ENCODE measurements at regions not wholly inside any gene's neighbourhood (a gene's known extent, or its start where the extent isn't known, plus 50 kb on each side); places are given as distances from the start of the nearest gene placed in this dataset.

DNA sequence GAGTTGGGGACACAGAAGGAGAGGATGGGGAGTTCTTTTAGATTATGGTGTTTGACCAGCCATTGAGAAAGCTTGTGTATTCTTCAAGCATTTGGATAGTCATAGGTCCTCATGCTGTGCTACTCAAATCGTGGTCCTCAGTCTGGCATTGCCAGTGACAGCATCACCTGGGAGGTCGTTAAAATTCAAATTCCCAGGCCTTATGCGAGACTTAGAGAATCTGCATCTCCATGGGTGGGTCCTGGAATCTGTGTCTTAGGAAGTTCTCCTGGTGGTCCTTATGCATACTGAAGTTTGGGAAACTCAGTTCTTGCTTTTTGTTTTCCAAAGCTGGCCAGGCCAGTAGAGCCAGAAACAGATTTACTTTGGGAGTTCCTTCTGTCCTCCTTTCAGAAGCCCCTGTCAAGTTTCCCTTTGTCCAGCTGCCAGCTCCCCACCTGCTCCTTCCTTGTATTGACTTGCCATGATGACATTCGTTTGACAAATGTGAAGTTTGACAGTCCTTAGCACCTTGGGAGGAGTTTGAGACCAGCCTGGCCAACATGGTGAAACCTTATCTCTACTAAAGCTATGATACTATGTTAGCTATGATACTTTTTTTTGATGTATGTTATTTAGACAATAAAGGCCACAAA, 95.6 kb downstream of the PALM2AKAP2 start:
- 53 to 74% (median 63%) methylated on average over 4 of the region's 4 CpGs for WGBS, 3 donors

DNA sequence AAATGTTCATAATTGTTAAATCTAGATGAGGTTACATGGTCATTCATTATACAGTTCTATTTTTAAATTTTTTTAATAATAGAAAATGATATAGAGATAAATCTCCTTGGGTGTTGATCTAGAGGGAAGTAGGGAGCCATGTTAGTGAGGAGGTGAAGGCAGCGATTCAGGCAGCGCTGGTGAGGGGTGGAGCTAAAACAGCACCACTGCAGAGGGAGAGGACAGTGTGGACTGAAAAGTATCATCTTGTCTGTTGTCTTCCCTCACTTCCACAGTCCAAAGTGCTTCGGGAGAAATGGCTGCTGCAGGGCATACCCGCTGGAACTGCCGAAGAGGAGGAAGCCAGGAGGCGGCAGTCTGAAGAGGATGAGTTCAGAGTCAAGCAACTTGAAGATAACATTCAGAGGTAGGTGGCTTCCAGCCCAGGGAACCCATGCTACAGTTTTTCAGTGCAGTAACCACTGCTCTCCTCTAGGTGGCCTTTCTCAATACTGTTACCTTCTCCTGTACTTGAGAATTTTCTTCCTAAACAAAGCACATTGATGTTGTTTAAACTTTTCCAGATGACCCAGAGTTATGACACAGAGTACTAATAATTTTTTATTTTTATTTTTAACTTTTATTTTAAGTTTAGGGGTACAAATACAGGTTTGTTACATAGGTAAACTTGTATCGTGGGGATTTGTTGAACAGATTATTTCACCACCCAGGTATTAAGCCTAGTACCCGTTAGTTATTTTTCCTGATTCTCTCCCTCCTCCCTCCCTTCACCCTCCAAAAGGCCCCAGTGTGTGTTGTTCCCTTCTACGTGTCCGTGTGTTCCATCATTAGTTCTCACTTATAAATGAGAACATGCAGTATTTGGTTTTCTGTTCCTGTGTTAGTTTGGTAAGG, 100.5 kb downstream of the PALM2AKAP2 start:
- 73 to 76% (median 74%) methylated on average over 10 of the region's 10 CpGs for WGBS, 3 donors
- H3K27ac ChIP-seq (ENCODE audit: low read depth, low read length), result no peak overlapping the region

More for the DNA sequence above, 95.6 kb downstream of the PALM2AKAP2 start:
- H3K27ac ChIP-seq (ENCODE audit: low read depth, low read length), result no peak overlapping the region

DNA sequence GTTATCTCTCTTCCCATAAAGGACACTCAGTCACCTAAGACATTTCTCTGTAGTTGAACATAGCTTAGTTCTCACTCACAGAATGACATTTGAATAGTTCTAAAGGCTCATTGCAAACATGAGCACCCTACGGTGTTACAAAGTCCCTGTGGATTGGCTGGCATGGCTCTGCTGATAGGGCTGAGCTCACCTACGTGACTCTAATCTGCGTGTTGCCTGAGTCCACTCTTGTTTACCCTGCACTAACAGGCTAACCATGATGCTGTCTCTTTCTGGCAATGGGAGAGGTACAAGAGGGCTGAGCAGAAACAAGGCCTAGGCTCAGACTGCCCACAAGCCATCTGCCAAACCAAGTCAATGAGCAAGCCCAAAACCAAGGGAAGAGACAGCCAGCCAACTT, 103.6 kb downstream of the PALM2AKAP2 start:
- no peak overlapping the region for H3K27ac ChIP-seq (ENCODE audit: low read depth, low read length)
- WGBS, 3 donors, result 76 to 98% (median 91%) methylated on average over 3 of the region's 3 CpGs

DNA sequence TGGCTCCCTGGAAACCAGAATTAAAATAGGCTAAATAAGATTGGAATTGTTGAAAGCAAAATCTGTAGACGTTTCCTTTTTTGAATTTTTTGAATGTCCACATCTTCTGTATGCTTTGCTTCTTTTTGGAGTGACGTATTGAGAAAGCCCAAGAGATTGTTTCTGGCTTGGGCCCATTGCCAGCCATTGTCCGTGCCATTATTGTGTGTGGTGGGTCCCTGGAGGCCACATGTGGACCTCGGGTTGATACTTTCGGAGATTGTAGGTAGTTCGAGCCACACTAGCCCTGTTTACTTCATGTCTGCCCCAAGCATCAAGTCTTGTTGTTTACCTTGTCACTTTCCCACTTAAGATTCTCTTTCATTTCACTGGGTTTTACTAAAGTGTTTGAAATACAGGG, 106.0 kb downstream of the PALM2AKAP2 start:
- 53 to 69% (median 68%) methylated on average over 6 of the region's 6 CpGs for WGBS, 3 donors
- no peak overlapping the region for H3K27ac ChIP-seq (ENCODE audit: low read depth, low read length)

DNA sequence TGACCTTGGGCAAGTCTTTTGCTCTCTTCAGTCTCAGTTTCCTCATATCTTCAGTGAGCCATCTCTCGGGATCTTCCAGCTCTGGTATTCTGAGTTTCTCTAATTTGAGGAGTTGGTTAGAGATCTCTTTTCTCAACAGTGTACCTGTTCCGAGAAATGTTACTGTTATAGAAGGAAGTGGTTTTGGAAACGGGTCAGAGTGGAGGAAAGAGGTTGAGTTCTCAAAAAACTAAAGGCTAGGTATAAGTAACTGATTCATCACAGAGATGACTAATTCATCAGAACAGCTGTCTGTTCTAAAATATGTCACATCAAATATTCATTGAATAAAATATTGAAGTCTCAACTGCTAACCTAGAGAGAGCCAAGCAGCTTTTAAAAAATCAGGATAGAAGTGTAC, 106.6 kb downstream of the PALM2AKAP2 start:
- 40 to 54% (median 49%) methylated on average over 3 of the region's 3 CpGs for WGBS, 3 donors
- no peak overlapping the region for H3K27ac ChIP-seq (ENCODE audit: low read depth, low read length)

DNA sequence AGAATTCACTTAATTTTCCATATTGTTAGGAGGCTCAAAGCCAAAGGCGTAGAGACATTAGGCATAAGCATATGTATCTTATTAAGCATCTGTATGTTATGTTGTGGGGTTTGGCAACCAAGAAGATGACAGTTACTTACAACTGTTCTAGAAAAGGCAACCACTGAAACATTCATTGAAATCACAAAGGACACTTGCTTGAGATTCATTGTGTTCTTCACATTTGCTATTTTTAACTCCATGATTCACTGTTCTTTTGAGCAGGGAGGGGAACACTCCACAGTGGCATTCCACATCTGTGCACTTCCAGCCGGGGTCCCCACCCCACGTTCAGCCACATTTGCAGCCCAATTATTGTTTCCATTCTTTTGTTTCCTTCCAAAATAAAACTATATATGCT, 107.1 kb downstream of the PALM2AKAP2 start:
- no peak overlapping the region for H3K27ac ChIP-seq (ENCODE audit: low read depth, low read length)
- WGBS, 3 donors, result 57 to 84% (median 61%) methylated on average over 3 of the region's 3 CpGs

DNA sequence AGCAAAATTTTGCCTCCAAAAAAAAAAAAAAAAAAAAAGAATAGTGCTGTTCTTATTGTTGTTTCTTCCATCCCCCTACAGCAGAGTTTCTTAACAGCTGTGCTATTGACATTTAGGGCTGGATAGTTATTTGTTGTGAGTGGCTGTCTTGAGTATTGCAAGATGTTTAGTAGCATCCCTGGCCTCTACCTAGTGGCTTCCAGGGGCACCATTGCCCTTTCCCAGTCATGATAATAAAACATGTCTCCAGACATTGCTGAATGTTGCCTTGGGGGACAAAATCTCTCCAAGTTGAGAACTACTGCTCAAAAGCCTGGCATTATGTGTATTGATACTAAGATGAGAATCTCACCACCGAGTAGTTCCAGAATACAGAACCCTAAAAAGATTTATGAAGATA, 108.7 kb downstream of the PALM2AKAP2 start:
- 80 to 84% (median 82%) methylated on average over 1 of the region's 1 CpG for WGBS, 3 donors
- H3K27ac ChIP-seq (ENCODE audit: low read depth, low read length), result no peak overlapping the region

DNA sequence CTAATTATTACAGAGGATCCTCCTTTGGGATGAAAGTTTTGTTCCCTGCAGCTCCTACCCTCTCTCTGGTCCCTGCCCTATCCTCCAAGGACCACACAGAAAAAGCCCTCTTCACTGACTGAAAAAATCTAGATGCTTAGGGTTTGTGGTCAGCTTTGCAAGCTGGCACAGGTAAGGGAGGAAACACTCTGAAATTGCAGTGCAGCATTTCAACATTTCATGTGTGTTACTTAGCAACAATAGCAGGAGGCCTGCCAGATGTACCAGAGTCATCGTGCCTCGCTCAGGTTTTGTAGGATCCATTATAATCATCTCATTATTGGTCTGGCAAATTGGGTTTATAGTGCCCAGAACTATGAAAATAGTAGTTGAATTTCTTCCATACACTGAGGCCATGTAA, 109.5 kb downstream of the PALM2AKAP2 start:
- WGBS, 3 donors, result 45 to 79% (median 73%) methylated on average over 2 of the region's 2 CpGs
- H3K27ac ChIP-seq (ENCODE audit: low read depth, low read length), result no peak overlapping the region

DNA sequence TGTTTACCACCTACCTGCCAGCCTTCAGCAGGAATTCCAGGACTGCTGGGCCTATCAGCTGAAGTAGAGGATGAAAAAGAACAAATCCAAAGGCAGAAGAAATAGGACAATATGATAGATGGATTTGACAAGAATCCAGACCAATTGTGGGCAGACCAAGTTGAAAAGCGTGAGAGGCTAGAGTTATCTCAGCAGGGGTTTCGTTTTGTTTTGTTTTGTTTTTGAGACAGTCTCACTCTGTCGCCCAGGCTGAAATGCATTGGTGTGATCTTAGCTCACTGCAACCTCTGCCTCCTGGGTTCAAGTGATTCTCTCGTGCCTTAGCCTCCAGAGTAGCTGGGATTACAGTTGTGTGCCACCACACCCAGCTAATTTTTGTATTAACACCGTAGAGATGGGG, 113.2 kb downstream of the PALM2AKAP2 start:
- H3K27ac ChIP-seq (ENCODE audit: low read depth, low read length), result no peak overlapping the region
- 79 to 93% (median 83%) methylated on average over 5 of the region's 5 CpGs for WGBS, 3 donors

DNA sequence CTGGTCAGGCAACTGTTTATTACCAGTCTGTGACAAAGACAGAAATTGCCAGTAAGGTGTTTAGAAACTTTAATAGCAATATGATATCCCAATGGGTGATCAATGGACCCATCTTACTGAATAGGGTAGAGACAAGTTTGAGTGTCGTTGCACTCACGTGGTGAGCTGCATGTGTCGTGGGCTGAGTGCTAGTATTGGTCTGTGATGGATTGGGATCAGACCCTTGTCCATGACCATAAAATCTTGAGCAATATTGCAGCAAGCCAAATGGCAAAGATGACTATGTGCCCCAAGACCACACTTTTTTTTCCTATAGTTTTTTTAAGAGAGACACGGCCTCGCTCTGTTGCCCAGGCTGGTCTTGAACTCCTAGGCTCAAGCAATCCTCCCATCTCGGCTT, 114.5 kb downstream of the PALM2AKAP2 start:
- H3K27ac ChIP-seq (ENCODE audit: low read depth, low read length), result no peak overlapping the region
- 95 to 99% (median 97%) methylated on average over 6 of the region's 6 CpGs for WGBS, 3 donors

DNA sequence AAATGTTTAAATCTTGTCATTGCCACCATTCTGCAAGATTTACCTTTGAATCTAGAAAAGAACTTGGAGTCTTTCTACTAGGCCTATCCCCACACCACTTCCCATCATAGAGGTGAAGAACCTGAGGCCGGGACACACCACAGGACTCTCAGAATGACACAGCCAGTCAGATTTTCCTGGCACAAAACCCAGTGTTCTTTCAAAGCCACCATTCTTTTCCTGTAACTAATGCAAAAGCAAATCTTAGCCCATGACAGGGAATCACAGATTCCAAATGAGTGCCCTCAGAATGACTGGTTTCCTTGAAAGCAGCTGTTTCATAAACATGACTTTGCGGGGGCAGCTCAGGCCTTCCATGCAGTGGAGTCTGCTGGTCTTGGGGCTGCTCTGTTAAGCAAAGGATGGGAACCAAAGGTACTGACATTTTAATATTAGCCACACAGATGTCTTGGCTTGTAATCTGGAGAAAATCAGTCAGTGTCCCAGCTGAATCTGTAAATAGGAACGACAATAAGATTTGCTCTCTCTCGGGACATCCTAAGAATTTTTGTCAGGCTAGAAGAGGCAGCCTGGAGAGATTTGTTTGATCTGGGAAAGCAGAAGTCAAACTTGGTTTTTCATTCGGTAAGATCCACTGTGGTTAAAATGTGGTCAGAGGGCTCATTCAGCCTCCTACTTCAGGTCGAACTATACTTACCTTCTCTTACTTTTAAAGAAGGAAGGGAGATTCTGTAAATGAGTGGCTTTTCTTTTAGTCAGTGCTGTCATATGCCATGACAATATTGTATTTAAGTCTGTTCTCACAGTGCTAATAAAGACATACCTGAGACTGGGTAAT, 115.1 kb downstream of the PALM2AKAP2 start:
- no peak overlapping the region for H3K27ac ChIP-seq (ENCODE audit: low read depth, low read length)
- WGBS, 3 donors, result 55 to 61% (median 60%) methylated on average over 6 of the region's 6 CpGs

DNA sequence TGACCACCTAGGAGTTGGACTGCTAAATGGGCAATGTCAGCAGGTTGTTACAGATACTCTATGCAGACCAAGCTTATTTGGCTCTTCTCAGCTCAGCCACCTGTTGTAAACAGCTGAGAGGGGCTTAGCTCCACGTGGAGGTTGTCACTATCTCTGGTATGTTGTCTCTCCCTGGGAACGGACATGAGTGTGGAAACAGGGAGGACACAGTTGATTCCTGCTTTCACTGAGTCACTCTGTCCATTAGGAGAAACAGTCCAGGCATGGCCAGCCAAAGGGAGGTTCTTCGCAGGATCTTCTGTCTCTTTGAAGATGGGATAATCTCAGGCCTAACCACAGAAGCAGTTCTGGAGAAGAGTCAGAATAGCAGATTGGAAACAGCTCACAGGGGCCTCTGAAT, 121.2 kb downstream of the PALM2AKAP2 start:
- WGBS, 3 donors, result 60 to 75% (median 65%) methylated on average over 3 of the region's 3 CpGs
- H3K27ac ChIP-seq (ENCODE audit: low read depth, low read length), result no peak overlapping the region

DNA sequence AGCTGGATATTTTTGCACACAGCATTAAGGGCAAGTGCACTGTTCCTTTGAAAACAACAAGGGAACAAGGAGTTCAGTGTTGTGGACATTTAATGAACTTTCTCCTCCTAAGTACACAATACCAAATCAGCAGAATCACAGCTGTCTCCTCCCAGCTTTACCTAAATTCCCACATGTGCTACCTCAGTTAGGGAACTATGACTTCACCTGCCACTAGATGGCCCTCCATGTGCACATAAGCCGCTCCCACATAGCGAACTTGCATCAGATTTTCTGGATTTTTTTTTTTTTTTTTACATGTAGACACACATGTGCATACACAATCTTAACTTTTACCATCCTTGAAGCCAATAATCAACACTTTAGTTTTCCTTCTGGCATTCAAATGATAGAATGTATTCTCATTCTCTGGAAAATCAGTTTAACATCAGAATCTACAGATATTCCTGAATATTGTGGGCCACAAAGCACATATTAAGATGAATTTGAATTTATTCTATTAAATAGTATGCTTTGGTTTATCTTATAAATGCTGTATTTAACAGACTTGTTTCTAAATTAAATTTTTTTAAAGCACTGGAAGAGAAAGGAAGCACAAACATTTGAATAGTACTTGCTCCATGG, 123.6 kb downstream of the PALM2AKAP2 start:
- WGBS, 3 donors, result 0 to 8% (median 6%) methylated on average over 2 of the region's 2 CpGs
- no peak overlapping the region for H3K27ac ChIP-seq (ENCODE audit: low read depth, low read length)

DNA sequence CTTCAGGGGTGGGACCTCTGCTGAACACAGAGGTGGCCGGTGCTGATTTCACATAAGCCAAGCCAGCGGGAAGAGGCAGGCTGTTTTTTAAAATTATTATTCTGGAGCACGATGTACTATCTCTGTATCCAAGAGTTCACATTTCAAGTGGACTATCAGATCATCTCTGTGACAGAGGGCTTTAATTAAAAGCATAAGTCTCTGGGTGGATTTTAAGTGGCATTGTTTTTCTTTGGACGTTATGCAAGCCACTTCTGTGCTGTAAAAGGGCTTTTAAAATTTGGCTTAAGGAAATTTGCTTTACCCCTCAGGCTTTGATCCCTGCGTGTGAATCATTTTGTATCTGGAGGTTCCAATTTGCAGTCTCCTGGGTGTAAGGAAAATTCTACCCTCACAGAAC, 124.7 kb downstream of the PALM2AKAP2 start:
- no peak overlapping the region for H3K27ac ChIP-seq (ENCODE audit: low read depth, low read length)
- 61 to 77% (median 65%) methylated on average over 5 of the region's 5 CpGs for WGBS, 3 donors

DNA sequence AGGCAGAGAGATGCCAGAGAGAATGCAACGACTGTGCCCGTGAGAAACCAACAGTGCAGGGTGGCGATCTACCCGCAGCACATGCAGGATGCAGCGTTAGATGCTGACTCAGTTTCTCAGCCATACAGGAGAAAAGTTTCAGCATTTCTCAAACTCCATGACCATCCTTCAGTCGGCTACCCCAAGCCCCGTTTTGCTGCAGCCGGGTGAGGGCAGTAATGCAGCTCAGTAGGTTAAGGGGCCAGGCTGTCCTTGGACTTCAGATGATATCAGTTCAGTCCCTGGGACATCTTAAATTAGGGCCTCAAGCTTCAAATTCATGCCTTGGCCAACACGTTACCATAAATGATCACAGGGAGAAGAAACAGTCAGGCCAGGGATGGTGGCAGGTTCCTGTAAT, 125.5 kb downstream of the PALM2AKAP2 start:
- H3K27ac ChIP-seq (ENCODE audit: low read depth, low read length), result no peak overlapping the region
- WGBS, 3 donors, result 84 to 90% (median 89%) methylated on average over 9 of the region's 9 CpGs

DNA sequence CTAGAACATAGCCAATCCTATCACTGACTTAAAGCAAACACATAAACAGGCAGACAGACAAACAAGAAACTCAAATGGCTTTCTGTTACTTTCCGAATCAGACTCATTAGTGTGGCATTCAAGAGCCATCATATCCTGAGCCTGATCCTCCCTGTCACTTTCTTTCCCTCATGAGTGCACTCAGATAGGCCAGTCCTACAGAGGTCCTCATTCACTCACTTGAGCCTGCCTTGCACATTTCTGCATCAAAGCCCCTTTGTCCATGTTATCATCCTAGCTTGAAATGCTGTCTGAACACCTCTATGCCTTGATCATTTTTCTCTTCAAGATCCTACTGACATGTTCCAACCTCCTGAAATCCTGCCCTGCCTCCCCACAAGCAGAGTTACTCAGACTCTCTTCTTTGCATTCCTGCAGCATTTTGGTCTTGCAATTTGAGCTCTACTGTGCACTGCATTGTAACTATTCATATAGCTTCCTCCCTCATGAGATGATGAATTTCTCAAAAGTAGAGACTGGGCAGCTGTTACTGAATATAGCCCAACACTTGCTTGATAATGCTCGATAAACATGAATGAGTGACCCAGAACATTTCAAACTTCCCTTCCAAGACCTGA, 126.9 kb downstream of the PALM2AKAP2 start:
- WGBS, 3 donors, result 66 to 69% (median 68%) methylated on average over 2 of the region's 2 CpGs
- no peak overlapping the region for H3K27ac ChIP-seq (ENCODE audit: low read depth, low read length)

DNA sequence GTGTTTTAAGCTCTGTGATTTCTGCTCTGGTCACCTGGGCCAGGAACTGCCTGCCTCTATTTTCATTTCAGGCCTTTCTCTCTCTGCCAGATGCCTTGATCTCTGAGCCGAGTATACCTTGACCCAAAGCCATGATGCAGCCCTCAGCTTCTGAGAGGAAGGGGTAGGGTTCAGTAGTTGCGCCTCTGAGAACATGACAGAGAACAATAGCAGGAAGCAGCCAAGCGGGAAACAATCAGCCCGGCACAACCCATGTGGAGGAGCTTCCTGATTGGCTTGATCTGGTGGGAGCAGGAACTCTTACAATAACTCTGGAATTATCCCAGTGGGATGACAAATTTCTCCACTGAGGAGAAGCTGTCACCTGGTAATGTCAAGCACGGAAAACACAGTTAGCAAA, 127.4 kb downstream of the PALM2AKAP2 start:
- 51 to 74% (median 64%) methylated on average over 5 of the region's 5 CpGs for WGBS, 3 donors
- H3K27ac ChIP-seq (ENCODE audit: low read depth, low read length), result no peak overlapping the region

DNA sequence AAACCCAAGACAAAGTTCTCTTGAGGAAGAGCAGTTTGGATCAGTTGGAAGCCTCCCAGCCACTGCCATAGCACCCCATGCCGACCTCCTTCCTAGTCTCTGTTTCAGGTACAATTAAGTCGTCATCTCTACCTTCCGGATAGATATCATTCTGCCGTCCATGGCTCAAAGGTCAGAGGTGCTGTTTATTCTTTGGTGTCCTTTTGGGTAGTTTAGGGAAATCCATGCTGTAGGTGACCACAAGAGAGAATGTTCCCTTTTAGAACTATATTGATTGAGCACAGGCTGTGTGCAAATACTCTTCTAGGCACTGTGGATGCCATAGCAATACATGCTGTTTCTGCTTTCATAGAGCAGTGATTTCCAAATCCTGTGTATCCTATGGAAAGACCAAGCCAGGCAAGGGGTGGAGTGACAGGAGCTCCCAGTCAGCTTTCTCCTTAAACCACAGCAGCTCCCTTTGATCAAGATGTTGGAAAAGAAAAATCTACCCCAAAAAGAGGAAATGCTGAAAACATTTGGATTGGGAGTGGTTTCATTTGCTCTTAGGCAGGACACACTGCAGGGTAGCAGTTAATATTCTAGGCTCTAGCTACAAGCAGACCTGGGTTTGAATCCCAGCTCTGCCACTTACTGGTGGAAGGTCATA, 127.9 kb downstream of the PALM2AKAP2 start:
- no peak overlapping the region for H3K27ac ChIP-seq (ENCODE audit: low read depth, low read length)
- 45 to 71% (median 63%) methylated on average over 4 of the region's 4 CpGs for WGBS, 3 donors
